Left lung (tissue), 4 donors: ENCODE measurements at regions not wholly inside any gene's neighbourhood (a gene's known extent, or its start where the extent isn't known, plus 50 kb on each side); places are given as distances from the start of the nearest gene placed in this dataset.
A peak's percentile ranks its signal among the peaks of the same experiment; 100 is the strongest.

ENCODE experiments used
- ATAC-seq: fragments of 200-7000 bp; cut with Tn5 transposase; one replicate; pipeline ENCODE4 v1.9.1; 2020; ENCODE audit warnings: moderate library complexity
- DNase-seq, 4 donors: peaks; one replicate each; pipeline ENCODE4 v3.0.0-alpha.2; 2013 to 2020
- H3K27ac ChIP-seq, 2 donors: fragments of 200-600 bp; sonication (generic) in 1 of 2; one replicate each; pipeline versions ENCODE4 v1.5.0 to v1.8.0; 2020 to 2021
- H3K27me3 ChIP-seq, 2 donors: fragments of 200-600 bp; sonication (generic) in 1 of 2; one replicate each; pipeline versions ENCODE4 v1.5.0 to v1.8.0; 2020 to 2021
- H3K36me3 ChIP-seq, 2 donors: fragments of 200-600 bp; sonication (generic) in 1 of 2; one replicate each; pipeline versions ENCODE4 v1.5.0 to v1.8.0; 2020 to 2021
- H3K4me1 ChIP-seq, 2 donors: fragments of 200-600 bp; one replicate each; pipeline ENCODE4 v1.8.0; 2021
- H3K4me3 ChIP-seq, 2 donors: fragments of 200-600 bp; sonication (generic) in 1 of 2; one replicate each; pipeline versions ENCODE4 v1.5.0 to v1.8.0; 2020 to 2021; ENCODE audit warnings: mild to moderate bottlenecking in 1 of 2
- H3K9me3 ChIP-seq, 2 donors: fragments of 200-600 bp; sonication (generic) in 1 of 2; one replicate each; pipeline versions ENCODE4 v1.5.0 to v1.8.0; 2020 to 2021
- CTCF ChIP-seq, 2 donors: fragments of 200-600 bp; sonication (generic) in 1 of 2; IDR thresholded peaks; one replicate each; pipeline versions ENCODE4 v1.5.0 to v1.8.0; 2021; ENCODE audit warnings: antibody characterized with exemption in 2 of 2
- intact Hi-C, 2 donors: fragments of 100-400 bp; cut with DNase I; formaldehyde crosslinking; loops; one replicate each; pipeline versions ENCODE4 v1.11.2 to v1.14.2; 2022
- donor health status: DM: no; HTN: yes; CAD: no.
- donor health status: DM: no; HTN: no; CAD: no.

- Histone ChIP-seq H3K27me3 (no peaks in the 10 kb centered on the region), H3K4me3 (no peak overlapping the region), H3K4me1 (peaks cover 0 to 7% of the 10 kb centered on the region in 2 donors), H3K9me3 (no peaks in the 10 kb centered on the region), H3K36me3 (peaks cover 8 to 72% of the 10 kb centered on the region in 2 donors), H3K27ac (peak overlapping the region in 1 of 2 donors; percentile 56)
- no peak for ATAC-seq
- DNase-seq, result no peak
- intact Hi-C loops, result no loop called here
- no peak for TF ChIP-seq CTCF (IDR thresholded peaks at IDR 0.05)
Measured at GRCh38 chr6:25111782-25112181, 167.4 kb upstream of the CARMIL1 start.

- Histone ChIP-seq H3K27me3 (no peaks in the 10 kb centered on the region), H3K36me3 (peaks cover 8 to 66% of the 10 kb centered on the region in 2 donors), H3K27ac (peak overlapping the region in 1 of 2 donors; percentile 56), H3K9me3 (no peaks in the 10 kb centered on the region), H3K4me1 (peaks cover 0 to 7% of the 10 kb centered on the region in 2 donors), H3K4me3 (no peak overlapping the region)
- intact Hi-C loops, result no loop called here
- DNase-seq (no peak), ATAC-seq (no peak)
- TF ChIP-seq CTCF (IDR thresholded peaks at IDR 0.05), result no peak
Measured at GRCh38 chr6:25112322-25112773, 166.8 kb upstream of the CARMIL1 start.

- intact Hi-C loops, result no loop called here
- Histone ChIP-seq H3K36me3 (peaks cover 3 to 55% of the 10 kb centered on the region in 2 donors), H3K27ac (no peak overlapping the region), H3K4me3 (no peak overlapping the region), H3K27me3 (no peaks in the 10 kb centered on the region), H3K4me1 (peaks cover 0 to 7% of the 10 kb centered on the region in 2 donors), H3K9me3 (no peaks in the 10 kb centered on the region)
- no peak for ATAC-seq
- no peak for TF ChIP-seq CTCF (IDR thresholded peaks at IDR 0.05)
- DNase-seq, result no peak
Measured at GRCh38 chr6:25113436-25113835, 165.7 kb upstream of the CARMIL1 start.

- no peak for TF ChIP-seq CTCF (IDR thresholded peaks at IDR 0.05)
- H3K27me3 ChIP-seq, result no peaks in the 10 kb centered on the region
- ATAC-seq (no peak), DNase-seq (no peak)
- intact Hi-C loops, result no loop called here
- H3K27ac ChIP-seq, result no peak overlapping the region
- no peaks in the 10 kb centered on the region for H3K9me3 ChIP-seq
- peaks cover 0 to 23% of the 10 kb centered on the region in 2 donors for H3K4me1 ChIP-seq
- H3K36me3 ChIP-seq, result peaks cover 3 to 26% of the 10 kb centered on the region in 2 donors
- no peak overlapping the region for H3K4me3 ChIP-seq
Measured at GRCh38 chr6:25118038-25118437, 161.1 kb upstream of the CARMIL1 start.

GRCh38 chr6:25121186-25121585, 158.0 kb upstream of the CARMIL1 start:
- intact Hi-C loops, result no loop called here
- Histone ChIP-seq H3K9me3 (no peaks in the 10 kb centered on the region), H3K27ac (peak overlapping the region in 1 of 2 donors; percentile 45), H3K27me3 (no peaks in the 10 kb centered on the region), H3K36me3 (peaks cover 0 to 22% of the 10 kb centered on the region in 2 donors), H3K4me3 (no peak overlapping the region), H3K4me1 (peaks cover 0 to 37% of the 10 kb centered on the region in 2 donors)
- TF ChIP-seq CTCF (IDR thresholded peaks at IDR 0.05), result no peak
- no peak for DNase-seq
- no peak for ATAC-seq
